GM10266 (cell line): ENCODE measurements at regions not wholly inside any gene's neighbourhood (a gene's known extent, or its start where the extent isn't known, plus 50 kb on each side); places are given as distances from the start of the nearest gene placed in this dataset.

ENCODE experiments used
- DNase-seq: peaks from one replicate; pipeline ENCODE4 v3.0.0; 2012; ENCODE audit errors: extremely low spot score
- TF ChIP-seq, protein P1 (sequence below): IDR thresholded peaks from 2 replicates; pipeline ENCODE4 v1.5.1; 2012; ENCODE audit warnings: mild to moderate bottlenecking, low read depth; ENCODE audit not compliant: control insufficient read depth, insufficient read depth; ENCODE audit errors: missing control alignments

DNA sequence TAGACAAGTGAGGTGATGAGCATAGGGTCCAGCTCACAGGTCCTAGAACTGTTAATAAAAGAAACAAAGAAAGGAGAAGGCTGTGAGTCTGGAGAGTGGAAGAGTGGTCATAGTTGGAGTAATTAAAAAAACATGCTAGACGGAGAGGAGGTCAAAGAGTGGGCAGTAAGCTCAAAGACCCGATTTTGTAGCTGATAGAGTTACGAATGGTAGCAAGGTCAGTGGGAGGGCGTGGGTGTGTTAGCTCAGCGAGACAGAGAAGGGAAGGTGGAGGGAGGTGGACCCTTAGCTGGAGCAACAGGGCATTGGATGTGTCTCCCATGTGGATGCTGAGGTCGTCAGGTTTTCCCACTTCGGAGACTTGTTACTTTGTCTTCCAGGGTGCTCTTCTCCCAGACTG, 431.7 kb downstream of the CDH26 start:
- TF ChIP-seq, protein P1, sequence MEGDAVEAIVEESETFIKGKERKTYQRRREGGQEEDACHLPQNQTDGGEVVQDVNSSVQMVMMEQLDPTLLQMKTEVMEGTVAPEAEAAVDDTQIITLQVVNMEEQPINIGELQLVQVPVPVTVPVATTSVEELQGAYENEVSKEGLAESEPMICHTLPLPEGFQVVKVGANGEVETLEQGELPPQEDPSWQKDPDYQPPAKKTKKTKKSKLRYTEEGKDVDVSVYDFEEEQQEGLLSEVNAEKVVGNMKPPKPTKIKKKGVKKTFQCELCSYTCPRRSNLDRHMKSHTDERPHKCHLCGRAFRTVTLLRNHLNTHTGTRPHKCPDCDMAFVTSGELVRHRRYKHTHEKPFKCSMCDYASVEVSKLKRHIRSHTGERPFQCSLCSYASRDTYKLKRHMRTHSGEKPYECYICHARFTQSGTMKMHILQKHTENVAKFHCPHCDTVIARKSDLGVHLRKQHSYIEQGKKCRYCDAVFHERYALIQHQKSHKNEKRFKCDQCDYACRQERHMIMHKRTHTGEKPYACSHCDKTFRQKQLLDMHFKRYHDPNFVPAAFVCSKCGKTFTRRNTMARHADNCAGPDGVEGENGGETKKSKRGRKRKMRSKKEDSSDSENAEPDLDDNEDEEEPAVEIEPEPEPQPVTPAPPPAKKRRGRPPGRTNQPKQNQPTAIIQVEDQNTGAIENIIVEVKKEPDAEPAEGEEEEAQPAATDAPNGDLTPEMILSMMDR = no peak
- DNase-seq = no peak

DNA sequence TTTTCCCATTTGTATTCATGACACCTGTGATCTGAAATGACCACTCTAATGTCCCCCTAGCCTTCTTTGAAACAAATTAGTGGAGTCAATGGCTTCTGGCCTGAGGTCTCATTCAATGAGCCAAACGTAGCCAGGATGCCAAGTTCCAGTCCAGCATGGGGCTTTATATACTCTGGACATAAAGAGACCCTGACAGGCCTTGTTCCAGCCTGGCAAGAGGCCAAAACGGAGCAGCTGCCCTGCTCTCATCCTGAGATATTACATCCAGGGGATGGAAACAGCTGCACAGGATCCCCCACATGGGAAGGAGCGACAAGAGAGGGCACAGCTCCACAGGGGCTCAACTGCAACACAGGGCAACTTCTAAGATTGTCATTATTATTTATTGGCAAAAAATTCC, 437.8 kb downstream of the CDH26 start:
- no peak for DNase-seq
- TF ChIP-seq, protein P1 = no peak

DNA sequence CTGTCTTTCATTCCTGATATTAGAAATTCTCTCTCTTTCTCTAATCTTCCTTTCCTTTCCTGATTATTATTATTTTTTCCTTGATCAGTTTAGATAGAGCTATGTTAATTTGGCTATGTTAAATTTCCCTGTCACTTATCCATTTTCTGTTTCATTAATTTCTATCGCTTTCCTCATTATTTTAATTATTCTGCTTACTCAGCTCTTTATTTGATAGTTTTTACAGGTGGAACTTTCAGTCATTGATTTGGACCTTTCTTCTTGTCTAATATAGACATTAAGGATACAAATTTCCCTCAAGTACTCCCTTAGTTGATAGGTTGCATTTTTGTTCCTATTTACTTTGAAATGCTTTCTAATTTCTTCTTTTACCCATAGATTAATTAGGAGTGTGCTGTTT, 442.3 kb downstream of the CDH26 start:
- no peak for DNase-seq
- TF ChIP-seq, protein P1 = no peak

DNA sequence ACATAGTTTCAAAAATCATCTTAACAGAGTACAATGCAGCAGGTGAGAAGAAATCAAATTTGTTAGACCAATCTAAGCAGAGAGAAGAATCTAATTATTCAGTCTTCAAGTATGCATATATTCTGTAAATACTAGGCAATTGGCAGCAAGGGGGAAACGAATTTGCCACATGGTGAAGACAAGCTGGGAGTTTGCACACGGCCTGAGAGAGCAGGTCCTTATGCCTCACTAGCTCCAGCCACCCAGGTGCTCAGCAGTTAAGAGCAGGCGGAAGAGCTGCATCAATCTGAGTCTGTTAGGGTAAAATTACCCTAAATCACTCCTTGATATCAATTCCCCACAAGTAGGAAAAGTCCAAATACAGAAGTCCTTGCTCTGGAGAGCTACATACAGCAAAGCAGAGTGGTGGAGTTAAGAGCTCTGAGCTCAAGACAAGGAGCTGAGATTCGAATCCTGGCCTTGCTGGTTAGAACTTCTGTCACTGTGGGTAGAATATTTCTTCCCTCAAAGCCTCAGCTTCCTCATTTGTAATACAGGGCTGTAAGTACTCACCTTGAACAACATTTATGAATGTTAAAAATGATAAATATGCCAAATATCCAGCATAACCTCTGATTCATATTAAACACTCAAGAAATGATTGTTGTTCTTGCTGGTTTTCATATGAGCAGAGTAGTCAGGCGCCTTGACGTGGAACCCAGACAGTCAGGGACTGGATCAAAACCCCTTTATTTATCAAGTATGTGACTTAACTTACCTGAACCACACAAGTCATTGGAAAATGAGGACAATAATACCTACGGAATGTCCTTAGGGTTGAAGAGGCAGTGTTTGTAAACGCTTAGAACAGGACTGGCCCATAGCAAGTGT, 444.2 kb downstream of the CDH26 start:
- no peak for DNase-seq
- TF ChIP-seq, protein P1 = no peak

DNA sequence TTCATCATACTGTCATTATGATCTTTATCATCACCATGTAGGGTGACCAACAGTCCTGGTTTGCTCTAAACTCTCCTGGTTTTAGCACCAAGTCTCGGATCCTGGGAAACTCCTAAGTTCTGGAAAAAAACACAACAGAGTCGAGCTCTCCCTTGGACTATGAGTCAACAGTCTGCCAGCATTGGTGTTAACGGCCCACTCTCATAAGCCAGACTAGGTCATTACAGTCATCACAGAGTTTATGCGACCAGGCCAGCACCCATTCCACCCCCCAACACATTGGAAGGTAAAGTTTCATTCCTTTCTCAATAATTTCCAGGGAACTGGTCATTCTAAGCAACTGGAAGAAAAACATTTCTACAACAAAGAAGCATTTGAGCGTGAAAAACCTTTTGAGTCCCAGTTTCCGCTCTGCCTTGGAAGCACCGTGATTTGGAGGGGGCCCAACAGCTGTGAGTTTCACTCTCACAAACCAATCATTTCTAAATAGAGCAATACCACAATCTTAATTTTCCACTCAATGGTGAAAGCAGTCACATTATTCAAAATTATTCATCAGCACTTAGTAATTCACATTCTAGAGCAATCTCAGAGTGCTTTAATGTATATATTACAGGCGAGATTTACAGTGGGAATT, 445.0 kb downstream of the CDH26 start:
- TF ChIP-seq, protein P1 = no peak
- DNase-seq = no peak

DNA sequence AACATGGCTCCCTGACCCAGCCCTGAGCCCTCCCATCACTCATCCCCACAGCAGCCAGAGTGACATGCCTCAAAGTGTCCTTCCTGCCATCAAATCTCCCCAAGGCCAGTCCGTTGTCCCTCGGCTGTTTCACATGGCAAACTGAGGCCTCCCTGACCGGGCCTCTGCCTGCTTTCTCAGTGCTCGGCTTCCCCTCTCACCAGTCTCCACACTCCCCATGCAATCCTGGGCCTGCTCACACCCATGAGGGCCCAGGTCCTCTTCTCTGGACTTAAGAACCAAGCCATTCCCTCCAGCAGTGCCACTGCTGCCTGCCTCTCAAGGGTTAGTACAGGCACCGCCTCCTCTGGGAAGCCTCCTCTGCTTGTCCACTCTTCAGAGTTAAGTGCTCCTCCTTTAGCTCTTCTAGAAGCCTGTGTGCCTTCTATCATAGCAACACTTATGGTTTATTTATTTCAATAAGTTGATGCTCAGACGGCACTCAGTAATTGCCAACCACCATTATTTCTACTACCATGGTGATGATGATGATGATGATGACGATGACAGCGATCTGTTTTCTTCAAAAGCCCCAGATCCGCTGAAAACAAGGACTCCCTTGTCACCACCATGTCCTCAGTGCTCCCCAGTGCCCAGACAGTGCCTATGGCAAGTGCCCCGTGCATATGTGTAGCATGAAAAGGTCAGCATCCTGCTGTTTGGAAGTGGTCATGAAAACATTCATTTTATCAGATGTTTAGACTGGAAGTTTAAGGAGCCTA, 449.0 kb downstream of the CDH26 start:
- TF ChIP-seq, protein P1 = no peak
- DNase-seq = no peak
